ENCODE measurements at regions not wholly inside any gene's neighbourhood (a gene's known extent, or its start where the extent isn't known, plus 50 kb on each side); places are given as distances from the start of the nearest gene placed in this dataset.

- peaks cover 14% of the 10 kb centered on the region for H3K4me1 Mint-ChIP-seq (ENCODE audit: low read depth)
- H3K27me3 Mint-ChIP-seq (ENCODE audit: insufficient read depth), result no peaks in the 10 kb centered on the region
- H3K4me3 Mint-ChIP-seq, result no peak overlapping the region
- DNase-seq, result no peak
- no peaks in the 10 kb centered on the region for H3K9me3 Mint-ChIP-seq
- no peak for TF ChIP-seq CTCF (IDR thresholded peaks at IDR 0.05)
- H3K27ac Mint-ChIP-seq, result no peak overlapping the region
- no peaks in the 10 kb centered on the region for H3K36me3 Mint-ChIP-seq (ENCODE audit: low read depth)
These were observed 567.3 kb upstream of the DSEL start for GRCh38 chr18:68083776-68084175.

GRCh38 chr18:68083131-68083530 is 566.6 kb upstream of the DSEL start:
- H3K27ac Mint-ChIP-seq, result no peak overlapping the region
- H3K4me1 Mint-ChIP-seq (ENCODE audit: low read depth), result peaks cover 14% of the 10 kb centered on the region
- peak; percentile 4 for DNase-seq
- H3K27me3 Mint-ChIP-seq (ENCODE audit: insufficient read depth), result no peaks in the 10 kb centered on the region
- no peaks in the 10 kb centered on the region for H3K36me3 Mint-ChIP-seq (ENCODE audit: low read depth)
- no peak for TF ChIP-seq CTCF (IDR thresholded peaks at IDR 0.05)
- H3K9me3 Mint-ChIP-seq, result no peaks in the 10 kb centered on the region
- no peak overlapping the region for H3K4me3 Mint-ChIP-seq

GRCh38 chr18:68072744-68073143 is 556.2 kb upstream of the DSEL start:
- peaks cover 19% of the 10 kb centered on the region for H3K9me3 Mint-ChIP-seq
- peaks cover 26% of the 10 kb centered on the region; the same call in 1 of the 2 replicates for H3K4me1 Mint-ChIP-seq (ENCODE audit: low read depth)
- H3K36me3 Mint-ChIP-seq (ENCODE audit: low read depth), result peaks cover 22% of the 10 kb centered on the region
- no peak overlapping the region for H3K27ac Mint-ChIP-seq
- DNase-seq, result no peak
- no peaks in the 10 kb centered on the region for H3K27me3 Mint-ChIP-seq (ENCODE audit: insufficient read depth)
- TF ChIP-seq CTCF (IDR thresholded peaks at IDR 0.05), result no peak
- no peak overlapping the region for H3K4me3 Mint-ChIP-seq

GRCh38 chr18:68060871-68061270 is 544.4 kb upstream of the DSEL start:
- Mint-ChIP-seq H3K27ac (no peak overlapping the region), H3K36me3 (ENCODE audit: low read depth) (no peaks in the 10 kb centered on the region), H3K27me3 (ENCODE audit: insufficient read depth) (no peaks in the 10 kb centered on the region), H3K9me3 (peaks cover 11% of the 10 kb centered on the region; the same call in 1 of the 2 replicates), H3K4me1 (ENCODE audit: low read depth) (peaks cover 19% of the 10 kb centered on the region), H3K4me3 (no peak overlapping the region)
- DNase-seq, result no peak
- TF ChIP-seq CTCF (IDR thresholded peaks at IDR 0.05), result no peak

- no peak for DNase-seq
- no peak overlapping the region for H3K4me3 Mint-ChIP-seq
- no peak overlapping the region for H3K27ac Mint-ChIP-seq
These were observed 540.4 kb upstream of the DSEL start for GRCh38 chr18:68056936-68057335.

More at GRCh38 chr18:68056936-68057335, 540.4 kb upstream of the DSEL start:
- no peak for TF ChIP-seq CTCF (IDR thresholded peaks at IDR 0.05)
- Mint-ChIP-seq H3K36me3 (ENCODE audit: low read depth) (no peaks in the 10 kb centered on the region), H3K4me1 (ENCODE audit: low read depth) (peaks cover 21% of the 10 kb centered on the region), H3K9me3 (no peaks in the 10 kb centered on the region), H3K27me3 (ENCODE audit: insufficient read depth) (peaks cover 3% of the 10 kb centered on the region; the same call in 1 of the 2 replicates)

Data from HFFc6 (cell line).